GM18951 (cell line): ENCODE measurements at regions not wholly inside any gene's neighbourhood (a gene's known extent, or its start where the extent isn't known, plus 50 kb on each side); places are given as distances from the start of the nearest gene placed in this dataset.

Experiments used
- POLR2A ChIP-seq: IDR thresholded peaks from 4 replicates; pipeline ENCODE4 v1.6.1; 2011; ENCODE audit warnings: mild to moderate bottlenecking; ENCODE audit not compliant: insufficient read length, insufficient read depth; ENCODE audit errors: extremely low read depth
- in situ Hi-C: fragments of 300-500 bp; cut with MboI; formaldehyde crosslinking; loops from one replicate; pipeline ENCODE4 v1.12.0; 2022; ENCODE audit warnings: low sequenced_read_pairs, mixed read lengths, inconsistent platforms; ENCODE audit not compliant: unreplicated experiment

DNA sequence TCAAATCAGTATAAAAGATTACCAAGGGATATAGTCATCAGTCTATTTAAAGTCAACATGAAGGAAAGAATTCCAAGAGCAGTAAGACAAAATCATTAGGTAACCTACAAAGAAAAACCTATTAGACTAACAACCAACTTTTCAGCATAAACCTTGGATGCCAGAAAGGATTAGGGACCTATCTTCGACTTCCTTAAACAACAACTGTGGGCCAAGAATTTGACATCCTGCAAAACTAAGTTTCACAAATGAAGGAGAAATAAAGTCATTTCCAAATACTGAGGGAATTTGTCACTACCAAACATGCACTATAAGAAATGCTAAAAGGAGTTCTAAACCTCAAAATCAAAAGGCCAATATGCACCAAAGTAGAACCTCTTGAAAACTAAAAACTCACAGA, 147.9 kb upstream of the TFPI start:
- no peak for TF ChIP-seq POLR2A
- in situ Hi-C loops = no loop called here

DNA sequence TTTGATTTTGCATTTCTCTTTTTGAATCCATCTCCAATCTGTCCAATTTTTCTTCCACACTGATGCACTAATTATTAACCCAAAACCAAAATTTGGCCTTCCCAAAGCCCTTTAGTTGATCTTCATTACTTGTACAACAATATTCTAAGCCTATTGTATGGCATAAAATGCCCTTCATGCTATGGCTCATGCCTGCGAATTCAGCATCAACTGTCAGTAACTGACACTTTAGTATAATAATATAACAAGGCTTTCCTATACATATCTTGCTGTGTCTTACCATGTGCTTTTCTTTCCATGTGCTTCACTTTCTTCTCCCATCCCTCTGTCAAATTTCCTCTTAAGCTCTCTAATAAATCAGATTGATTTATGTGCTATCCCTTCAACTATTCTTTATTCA, 154.0 kb upstream of the TFPI start:
- in situ Hi-C loops = no loop called here
- no peak for TF ChIP-seq POLR2A

DNA sequence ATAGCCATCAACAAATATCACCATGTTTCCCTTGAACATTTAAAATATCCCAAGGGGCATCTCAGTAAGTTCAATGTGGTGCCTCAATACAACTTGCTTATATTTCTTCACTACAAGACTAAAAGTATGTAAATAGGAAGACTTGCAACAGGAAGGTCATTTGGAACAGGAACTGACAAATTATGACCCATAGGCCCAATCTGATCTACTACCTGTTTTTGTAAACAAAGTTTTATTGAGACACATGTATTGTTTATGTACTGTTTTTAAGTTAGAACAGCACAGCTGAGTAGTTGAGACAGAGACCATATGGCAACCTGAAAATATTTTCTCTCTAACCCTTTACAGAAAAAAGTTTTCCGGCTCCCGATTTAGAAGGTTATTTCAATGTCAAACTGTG, 154.8 kb upstream of the TFPI start:
- TF ChIP-seq POLR2A = no peak

DNA sequence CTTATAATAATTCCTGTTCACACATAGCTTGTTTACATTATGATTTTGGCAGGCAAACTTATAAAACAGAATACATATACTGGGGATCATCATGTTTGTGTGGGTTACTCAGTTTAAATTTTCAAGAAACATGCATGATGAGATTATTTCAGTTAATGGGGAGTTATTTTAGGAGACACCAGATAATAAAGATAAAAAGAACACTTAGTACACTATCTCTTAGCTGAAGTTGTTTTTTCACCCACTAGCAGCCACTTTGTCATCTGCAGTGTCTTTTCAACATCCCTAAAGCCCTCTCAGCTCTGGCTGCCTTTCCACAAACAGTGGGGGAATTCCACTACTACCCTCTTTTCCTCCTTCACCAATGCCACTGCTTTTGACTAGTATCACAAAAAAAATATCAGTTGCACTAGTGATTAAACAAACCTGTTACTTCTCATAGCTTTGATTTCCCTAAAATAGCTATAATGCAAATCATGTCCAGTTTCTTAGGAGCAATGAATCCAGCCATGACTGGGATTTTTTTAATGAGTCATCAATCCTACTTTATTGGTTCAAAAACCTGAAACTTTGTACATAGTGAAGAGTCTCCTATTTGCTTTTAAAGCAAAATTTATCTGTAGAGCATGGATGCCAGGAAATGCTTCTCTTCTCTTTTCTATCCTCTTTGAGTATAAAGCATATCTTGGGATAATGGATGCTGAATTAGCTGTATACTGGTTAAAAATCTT, 156.7 kb upstream of the TFPI start:
- in situ Hi-C loops = no loop called here
- TF ChIP-seq POLR2A = no peak

More for the DNA sequence above, 154.8 kb upstream of the TFPI start:
- in situ Hi-C loops = no loop called here

DNA sequence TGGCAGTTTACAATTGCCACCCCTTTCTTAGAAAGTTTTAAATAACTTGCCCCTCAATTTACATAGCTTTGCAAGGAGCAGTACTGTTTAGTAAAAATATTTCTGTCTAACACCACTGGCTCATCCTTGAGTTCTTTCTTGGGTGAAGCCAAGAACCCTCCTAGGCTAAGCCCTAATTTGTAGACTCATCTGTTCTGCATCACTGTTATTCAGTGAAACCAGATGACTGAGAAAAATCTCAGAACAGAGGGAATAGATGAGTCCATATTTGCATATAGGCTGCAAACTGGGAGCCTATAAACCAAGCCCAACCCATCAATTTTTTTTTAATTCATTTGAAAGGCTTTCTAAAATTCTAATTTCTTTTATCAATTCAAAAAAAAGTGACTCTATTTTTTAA, 161.4 kb upstream of the TFPI start:
- in situ Hi-C loops = no loop called here
- no peak for TF ChIP-seq POLR2A

DNA sequence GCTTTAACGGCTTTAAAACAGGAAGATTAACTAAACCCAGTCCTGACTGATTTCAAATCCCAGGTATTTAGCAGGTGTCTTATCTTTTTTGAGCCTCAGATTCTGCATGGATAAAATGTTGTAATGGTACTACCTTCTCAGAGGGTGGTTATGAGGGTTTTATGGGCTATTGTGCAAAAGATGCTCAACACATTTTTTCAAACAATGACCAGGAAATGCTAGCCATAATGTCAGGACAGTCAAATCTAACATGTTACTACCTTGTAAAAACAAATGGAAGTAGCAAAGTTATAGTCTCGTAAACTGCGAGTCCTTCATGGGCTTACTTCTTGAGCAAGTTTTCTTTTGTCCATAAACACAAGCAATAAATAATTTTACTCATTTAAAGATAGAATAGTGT, 162.1 kb upstream of the TFPI start:
- in situ Hi-C loops = no loop called here
- no peak for TF ChIP-seq POLR2A

DNA sequence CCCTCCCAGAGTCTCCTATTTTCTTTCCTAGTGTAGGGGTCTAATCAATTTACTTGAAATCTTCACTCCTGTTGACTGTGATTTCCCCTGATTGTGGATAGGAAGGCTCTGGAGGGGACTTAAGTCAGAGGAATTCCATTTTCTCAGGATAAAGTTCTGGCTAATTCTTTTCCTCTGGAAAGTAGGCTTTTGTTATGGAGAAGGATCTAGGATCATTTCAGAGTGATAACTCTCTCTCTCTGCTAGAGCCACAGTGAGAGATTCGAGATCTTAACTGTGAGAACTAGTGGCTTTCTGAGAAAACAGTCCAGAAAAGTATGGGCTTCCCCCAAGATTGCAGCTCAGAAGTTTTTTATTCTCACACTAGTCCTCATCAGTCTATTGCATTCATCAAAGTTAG, 163.9 kb upstream of the TFPI start:
- TF ChIP-seq POLR2A = no peak
- in situ Hi-C loops = no loop called here

DNA sequence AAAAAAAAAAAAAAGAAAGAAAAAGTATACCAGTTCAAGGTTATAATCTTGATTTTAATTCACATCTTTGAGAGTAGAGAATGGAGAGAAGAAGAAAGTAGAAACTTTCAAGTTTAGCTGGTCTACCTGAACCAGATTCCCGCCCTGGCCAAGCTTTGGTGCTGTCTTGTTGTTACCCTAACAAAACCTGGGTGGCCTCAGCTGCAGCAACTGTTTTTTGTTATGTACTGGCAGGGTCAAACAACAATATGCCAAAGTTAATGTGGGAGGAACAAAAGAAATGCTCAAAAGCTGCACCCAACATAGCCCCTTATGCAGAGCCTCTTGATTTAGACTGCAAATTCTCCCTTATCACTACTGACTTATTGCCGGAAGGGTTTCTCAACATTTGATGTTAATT, 165.3 kb upstream of the TFPI start:
- TF ChIP-seq POLR2A = no peak
- in situ Hi-C loops = no loop called here

DNA sequence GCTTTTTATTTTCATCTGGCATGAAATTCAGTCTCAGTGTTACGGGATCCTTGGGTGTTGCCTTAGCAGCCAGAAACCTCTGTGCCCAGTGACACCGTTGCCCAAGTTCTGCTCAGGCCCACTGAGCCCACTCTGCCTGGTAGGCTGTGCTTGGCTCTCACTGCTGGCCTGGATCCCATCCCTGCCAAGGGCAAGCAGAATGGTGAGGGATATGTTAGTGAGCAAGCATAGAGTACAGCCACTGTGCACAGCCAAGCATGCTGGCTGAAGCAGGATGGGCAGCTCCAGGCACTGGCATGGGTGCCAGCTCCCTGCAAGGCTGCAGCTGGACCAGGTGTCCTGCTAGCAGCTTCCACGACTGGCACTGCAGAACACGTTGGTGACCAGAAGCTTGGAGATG, 194.7 kb upstream of the TFPI start:
- in situ Hi-C loops = no loop called here
- no peak for TF ChIP-seq POLR2A

DNA sequence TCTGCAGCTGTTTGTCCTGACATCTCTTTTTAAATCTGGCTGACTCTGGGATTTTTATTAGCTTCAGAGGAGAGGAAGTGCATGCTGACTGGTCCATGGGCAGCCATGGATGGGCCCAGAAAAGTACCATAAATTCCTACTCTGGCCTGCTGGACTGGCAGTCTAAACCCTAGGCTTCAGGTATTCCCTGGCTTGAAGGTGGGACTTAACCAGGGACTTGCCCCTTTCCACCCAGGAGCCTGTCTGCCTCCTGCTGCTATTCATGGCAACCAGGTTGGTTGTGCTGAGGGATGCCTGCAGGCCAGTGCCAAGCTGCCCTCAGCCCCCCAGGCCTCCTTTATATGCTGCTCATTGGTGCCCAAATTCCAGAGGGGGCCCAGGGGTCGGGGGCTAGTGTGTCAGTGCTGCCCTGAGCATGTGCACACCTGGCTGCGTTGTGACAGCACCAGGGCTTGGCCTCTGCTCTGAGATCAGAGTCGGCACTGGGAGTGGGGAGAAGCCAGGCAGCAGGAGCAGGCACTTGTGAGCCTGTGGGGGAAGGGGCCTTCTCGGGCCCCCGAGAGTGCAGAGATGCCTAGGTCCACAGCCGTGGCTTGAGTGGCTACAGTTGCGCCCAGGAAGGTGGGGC, 195.7 kb upstream of the TFPI start:
- no peak for TF ChIP-seq POLR2A
- in situ Hi-C loops = no loop called here

DNA sequence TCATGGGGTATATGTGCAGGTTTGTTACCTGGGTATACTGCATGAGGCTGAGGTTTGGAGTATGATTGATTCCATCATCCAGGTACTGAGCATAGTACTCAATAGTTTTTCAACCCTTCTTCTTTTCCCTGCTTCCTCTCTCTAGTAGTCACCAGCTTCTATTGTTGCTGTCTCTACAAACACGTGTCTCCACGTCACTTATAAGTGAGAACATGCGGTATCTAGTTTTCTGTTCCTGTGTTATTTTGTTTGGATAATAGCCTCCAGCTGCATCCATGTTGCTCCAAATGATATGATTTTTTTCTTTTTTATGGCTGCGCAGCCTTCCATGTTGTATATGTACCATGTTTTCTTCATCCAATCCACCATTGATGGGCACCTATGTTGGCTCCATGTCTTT, 214.8 kb upstream of the TFPI start:
- in situ Hi-C loops = no loop called here
- TF ChIP-seq POLR2A = no peak

DNA sequence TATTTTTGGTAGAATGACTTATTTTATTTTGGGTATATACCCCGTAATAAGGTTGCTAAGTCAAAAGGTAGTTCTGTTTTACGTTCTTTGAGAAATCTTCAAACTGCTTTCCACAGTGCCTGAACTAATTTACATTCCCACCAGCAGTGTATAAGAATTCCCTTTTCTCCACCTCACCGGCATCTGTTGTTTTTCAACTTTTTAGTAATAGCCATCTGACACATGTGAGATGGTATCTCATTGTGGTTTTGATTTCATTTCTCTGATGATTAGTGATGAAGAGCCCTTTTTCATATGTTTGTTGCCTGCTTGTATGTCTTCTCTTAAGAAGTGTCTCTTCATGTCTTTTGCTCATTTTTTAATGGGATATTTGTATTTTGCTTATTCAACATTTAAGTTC, 215.2 kb upstream of the TFPI start:
- in situ Hi-C loops = no loop called here
- TF ChIP-seq POLR2A = no peak

DNA sequence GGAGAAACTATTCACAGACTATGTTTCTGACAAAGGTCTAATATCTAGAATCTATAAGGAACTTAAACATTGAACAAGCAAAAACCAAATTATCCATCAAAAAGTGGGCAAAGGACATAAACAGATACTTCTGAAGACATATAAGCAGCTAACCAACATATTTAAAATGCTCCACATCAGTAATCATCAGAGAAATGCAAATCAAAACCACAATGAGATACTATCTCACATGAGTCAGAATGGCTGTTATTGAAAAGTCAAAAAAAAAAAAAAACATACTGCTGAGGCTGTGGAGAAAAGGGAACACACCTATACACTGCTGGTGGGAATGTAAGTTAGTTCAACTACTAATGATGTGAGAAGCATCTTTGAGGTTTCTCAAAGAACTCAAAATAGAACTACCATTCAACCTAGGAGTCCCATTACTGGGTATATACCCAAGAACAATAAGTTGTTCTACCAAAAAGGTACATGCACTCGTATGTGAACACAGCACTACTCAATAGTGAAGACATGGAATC, 220.4 kb upstream of the TFPI start:
- no peak for TF ChIP-seq POLR2A
- in situ Hi-C loops = no loop called here

DNA sequence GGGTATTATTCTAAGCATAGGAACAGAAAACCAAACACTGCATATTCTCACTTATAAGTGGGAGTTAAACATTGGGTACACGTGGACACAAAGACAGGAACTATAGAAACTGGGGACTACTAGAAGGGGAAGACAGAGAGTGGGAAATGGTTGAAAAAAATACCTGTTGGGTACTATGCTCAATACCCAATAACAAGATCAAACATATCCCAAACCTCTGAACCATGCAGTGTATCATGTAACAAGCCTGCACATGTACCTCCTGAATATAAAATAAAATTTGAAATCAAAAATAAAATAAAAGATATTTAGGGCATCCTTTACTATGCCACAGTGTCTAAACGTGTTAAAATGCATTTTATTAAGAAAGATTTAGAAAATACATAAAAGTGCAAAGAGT, 221.0 kb upstream of the TFPI start:
- TF ChIP-seq POLR2A = no peak
- in situ Hi-C loops = no loop called here
